ENCODE measurements at regions not wholly inside any gene's neighbourhood (a gene's known extent, or its start where the extent isn't known, plus 50 kb on each side); places are given as distances from the start of the nearest gene placed in this dataset.

DNA sequence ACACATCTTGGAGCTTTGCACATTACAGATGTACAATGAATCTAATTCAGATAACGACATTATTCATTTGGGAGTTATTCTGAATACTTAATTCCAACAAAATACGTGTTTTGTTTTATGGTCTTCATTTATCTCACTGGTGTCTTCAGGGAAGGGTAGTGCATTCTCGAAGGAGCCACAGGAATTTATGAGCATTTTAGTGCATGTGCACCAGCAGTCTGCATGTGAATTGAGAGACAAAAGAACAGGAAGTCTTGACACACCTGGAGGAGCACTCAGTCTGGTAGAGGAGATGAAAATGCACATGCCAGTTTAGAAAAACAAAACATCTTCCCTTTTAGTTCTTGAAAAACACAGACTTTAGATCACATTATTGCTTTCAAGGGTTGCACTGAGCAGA lies 228.7 kb downstream of the LRATD1 start:
- TF ChIP-seq, protein P1, sequence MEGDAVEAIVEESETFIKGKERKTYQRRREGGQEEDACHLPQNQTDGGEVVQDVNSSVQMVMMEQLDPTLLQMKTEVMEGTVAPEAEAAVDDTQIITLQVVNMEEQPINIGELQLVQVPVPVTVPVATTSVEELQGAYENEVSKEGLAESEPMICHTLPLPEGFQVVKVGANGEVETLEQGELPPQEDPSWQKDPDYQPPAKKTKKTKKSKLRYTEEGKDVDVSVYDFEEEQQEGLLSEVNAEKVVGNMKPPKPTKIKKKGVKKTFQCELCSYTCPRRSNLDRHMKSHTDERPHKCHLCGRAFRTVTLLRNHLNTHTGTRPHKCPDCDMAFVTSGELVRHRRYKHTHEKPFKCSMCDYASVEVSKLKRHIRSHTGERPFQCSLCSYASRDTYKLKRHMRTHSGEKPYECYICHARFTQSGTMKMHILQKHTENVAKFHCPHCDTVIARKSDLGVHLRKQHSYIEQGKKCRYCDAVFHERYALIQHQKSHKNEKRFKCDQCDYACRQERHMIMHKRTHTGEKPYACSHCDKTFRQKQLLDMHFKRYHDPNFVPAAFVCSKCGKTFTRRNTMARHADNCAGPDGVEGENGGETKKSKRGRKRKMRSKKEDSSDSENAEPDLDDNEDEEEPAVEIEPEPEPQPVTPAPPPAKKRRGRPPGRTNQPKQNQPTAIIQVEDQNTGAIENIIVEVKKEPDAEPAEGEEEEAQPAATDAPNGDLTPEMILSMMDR (conservative IDR thresholded peaks at IDR 0.05; ENCODE audit: low read depth): no peak
- ChIA-PET CTCF (no interaction called here), POLR2A (ENCODE audit: low non-redundant PET) (no interaction called here)
- H3K27ac ChIP-seq: no peak overlapping the region
- no peak for DNase-seq (ENCODE audit: low spot score)

DNA sequence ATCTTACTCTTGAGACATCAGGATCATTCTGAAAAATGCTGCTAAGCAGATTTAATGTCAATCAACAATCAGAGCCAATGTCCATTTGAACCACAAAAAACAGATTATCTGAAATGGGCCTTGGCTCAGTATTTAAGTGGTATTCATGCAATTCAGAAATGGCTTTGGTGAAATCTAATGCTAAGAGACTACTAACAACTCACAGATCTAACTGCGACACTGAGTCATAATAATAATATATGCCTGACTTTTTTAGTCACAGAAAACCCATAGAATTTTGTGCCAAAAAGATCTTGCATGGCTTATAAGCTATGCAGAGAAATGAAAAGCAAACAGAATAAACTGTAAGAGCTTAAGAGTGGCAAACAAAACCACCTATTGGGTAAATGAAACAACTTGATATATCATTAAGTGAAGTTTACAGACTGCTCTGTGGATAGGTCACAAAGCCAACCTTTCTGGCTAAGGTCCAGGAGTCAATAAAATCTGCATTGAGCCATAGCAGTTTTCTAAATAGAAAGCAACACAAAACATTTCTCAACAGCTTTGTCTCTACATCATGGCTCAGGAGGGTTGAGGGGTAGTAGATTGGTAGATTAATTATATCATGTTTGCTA lies 234.3 kb downstream of the LRATD1 start:
- TF ChIP-seq, protein P1 (conservative IDR thresholded peaks at IDR 0.05; ENCODE audit: low read depth): no peak
- H3K27ac ChIP-seq: no peak overlapping the region
- ChIA-PET CTCF (no interaction called here), POLR2A (ENCODE audit: low non-redundant PET) (no interaction called here)
- no peak for DNase-seq (ENCODE audit: low spot score)

DNA sequence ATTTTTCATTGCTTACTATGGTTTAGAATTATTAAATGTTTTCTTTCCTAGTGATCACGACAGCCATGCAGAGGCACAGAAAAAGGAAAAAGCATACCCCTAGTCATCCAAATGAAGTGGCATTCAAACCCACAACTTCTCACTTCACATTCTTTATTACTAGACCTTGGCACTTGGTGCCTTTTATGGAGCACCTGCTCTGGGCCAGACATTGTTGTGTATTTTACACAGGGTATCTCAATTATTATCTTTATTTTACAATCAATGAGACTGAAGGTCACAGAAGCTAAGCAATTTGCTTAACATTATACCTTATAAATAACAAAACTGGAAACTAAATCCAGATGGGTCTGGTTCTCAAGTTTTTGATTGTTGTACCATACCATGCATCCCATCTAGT lies 235.3 kb downstream of the LRATD1 start:
- CTCF ChIA-PET: no interaction called here
- POLR2A ChIA-PET (ENCODE audit: low non-redundant PET): no interaction called here
- no peak overlapping the region for H3K27ac ChIP-seq
- DNase-seq (ENCODE audit: low spot score): no peak
- TF ChIP-seq, protein P1 (conservative IDR thresholded peaks at IDR 0.05; ENCODE audit: low read depth): no peak

DNA sequence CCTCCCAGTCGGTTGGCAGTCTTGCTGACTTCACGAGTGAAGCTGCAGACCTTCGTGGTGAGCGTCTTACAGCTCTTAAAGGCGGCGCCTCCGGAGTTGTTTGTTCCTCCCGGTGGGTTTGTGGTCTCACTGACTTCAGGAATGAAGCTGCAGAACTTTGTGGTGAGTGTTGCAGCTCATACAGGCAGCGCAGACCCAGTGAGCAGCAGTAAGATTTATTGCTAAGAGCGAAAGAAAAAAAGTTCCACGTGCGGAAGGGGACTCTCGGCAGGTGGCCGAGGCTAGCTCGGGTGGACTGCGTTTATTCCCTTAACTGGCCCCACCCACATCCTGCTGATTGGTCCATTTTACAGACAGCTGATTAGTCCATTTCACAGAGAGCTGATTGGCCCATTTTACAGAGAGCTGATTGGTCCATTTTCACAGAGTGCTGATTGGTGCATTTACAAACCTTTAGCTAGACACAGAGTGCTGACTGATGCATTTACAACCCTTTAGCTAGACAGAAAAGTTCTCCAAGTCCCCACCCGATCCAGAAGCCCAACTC lies 240.3 kb downstream of the LRATD1 start:
- POLR2A ChIA-PET (ENCODE audit: low non-redundant PET): no interaction called here
- TF ChIP-seq, protein P1 (conservative IDR thresholded peaks at IDR 0.05; ENCODE audit: low read depth): no peak
- DNase-seq (ENCODE audit: low spot score): no peak

DNA sequence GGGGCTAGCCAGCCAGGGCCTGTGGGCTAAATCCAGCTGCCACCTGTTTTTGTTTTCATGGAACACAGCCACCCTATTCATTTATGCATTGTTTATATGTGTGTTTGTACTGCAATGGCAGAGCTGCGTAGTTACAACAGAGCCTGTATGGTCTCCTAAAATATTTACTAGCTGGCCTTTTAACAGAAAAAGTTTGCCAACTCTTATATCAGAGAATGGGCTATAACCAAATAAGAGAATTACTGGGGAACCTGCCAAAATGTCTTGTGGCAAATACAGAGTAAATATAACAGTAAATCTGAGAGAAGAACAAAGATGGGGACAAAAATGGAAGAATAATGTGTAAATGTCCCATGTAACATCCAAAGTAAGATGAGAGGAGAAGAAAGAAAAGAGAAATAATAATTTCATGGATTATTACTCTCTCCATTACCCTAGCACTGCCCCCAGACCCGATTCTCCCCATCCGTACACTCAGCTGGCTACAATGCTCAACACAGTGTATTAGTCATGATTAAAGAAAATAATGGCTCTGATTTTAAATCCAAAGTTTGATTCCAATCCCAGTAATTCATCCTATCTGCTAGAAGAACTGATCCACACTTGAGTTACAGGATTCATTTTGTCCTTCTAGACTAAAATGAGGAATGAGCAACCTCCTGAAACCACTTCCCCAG lies 249.3 kb downstream of the LRATD1 start:
- no peak overlapping the region for H3K27ac ChIP-seq
- POLR2A ChIA-PET (ENCODE audit: low non-redundant PET): no interaction called here
- CTCF ChIA-PET: no interaction called here
- no peak for DNase-seq (ENCODE audit: low spot score)
- TF ChIP-seq, protein P1 (conservative IDR thresholded peaks at IDR 0.05; ENCODE audit: low read depth): no peak

More for the DNA sequence above, 240.3 kb downstream of the LRATD1 start:
- CTCF ChIA-PET: interaction anchor here (0.7 kb wide), 1 partner anchor 961 kb away, joined by 3 read pairs; no protein-coding TSS in a partner anchor
- H3K27ac ChIP-seq: no peak overlapping the region

DNA sequence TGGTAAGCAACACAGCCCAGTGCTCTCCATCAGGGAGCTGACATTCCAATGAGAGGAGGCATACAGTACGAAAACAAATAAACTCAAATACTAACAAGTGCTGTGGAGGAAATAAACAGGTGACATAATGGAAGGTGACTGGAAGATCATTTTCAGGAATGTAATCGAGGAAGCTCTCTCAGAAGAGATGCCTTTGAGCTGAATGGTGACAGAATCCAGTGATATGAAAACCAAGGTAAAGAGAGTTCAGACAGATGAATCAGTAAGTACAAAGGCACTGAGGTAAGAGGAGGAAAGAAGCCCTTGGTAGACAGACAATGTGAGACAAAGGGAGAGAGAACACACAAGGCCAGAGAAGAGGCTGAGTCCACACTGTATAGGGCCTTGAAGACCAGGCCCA lies 252.1 kb downstream of the LRATD1 start:
- ChIA-PET POLR2A (ENCODE audit: low non-redundant PET) (no interaction called here), CTCF (no interaction called here)
- TF ChIP-seq, protein P1 (conservative IDR thresholded peaks at IDR 0.05; ENCODE audit: low read depth): no peak
- no peak for DNase-seq (ENCODE audit: low spot score)
- H3K27ac ChIP-seq: no peak overlapping the region
